ENCODE measurements at regions not wholly inside any gene's neighbourhood (a gene's known extent, or its start where the extent isn't known, plus 50 kb on each side); places are given as distances from the start of the nearest gene placed in this dataset.

DNA sequence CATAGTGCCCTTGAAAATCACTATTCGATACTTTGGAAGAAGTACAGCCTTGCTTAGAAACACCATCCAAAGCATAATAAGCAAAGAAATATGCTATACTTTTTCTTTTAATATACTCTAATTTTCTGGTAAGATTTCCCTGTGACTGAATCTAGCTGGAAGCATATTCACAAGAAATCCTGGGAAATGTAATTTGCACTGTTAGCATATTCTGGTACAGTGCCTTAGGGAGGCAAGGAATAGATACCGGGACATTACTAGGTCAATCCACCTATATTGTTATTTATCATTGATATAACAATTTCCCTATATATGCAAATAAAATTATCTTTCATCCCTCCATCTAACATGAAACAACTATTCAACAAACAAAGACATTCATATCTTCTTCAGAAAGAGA is 1131.3 kb upstream of the PRR20A start:
- POLR2A ChIA-PET (ENCODE audit: partially characterized antibody): no interaction called here
- Histone ChIP-seq H3K79me2 (ENCODE audit: control insufficient read depth in 1 of 2, insufficient read depth in 2 of 2, low read length in 2 of 2) (no peaks in the 10 kb centered on the region), H2BK15ac (ENCODE audit: low read length) (no peak overlapping the region), H3K4me3 (ENCODE audit: extremely low read depth in 1 of 4, insufficient read depth in 2 of 4, low read depth in 3 of 4, low read length in 4 of 4) (no peak overlapping the region), H3K23me2 (ENCODE audit: low read depth, low read length) (no peaks in the 10 kb centered on the region), H2BK20ac (ENCODE audit: low read length) (no peak overlapping the region), H3K14ac (ENCODE audit: insufficient read length) (no peak overlapping the region), H2BK5ac (ENCODE audit: low read depth, low read length) (no peak overlapping the region), H3K4me1 (replicated peaks in 1 of 4; ENCODE audit: control insufficient read depth in 3 of 4, insufficient read depth in 4 of 4, low read length in 3 of 4) (no peaks in the 10 kb centered on the region), H4K5ac (ENCODE audit: insufficient read length, low read depth, low read length) (no peak overlapping the region), H3K79me1 (ENCODE audit: low read depth, low read length) (no peaks in the 10 kb centered on the region), H2BK12ac (ENCODE audit: low read depth, low read length) (no peak overlapping the region), H3K18ac (ENCODE audit: extremely low read depth, low read length) (no peak overlapping the region), H3K9me3 (ENCODE audit: insufficient read depth in 2 of 2, low read depth in 1 of 2, low read length in 1 of 2) (no peaks in the 10 kb centered on the region), H3K4ac (replicated peaks; ENCODE audit: insufficient read length, low read depth, low read length) (no peak overlapping the region), H3K27me3 (replicated peaks in 1 of 4; ENCODE audit: control insufficient read depth in 3 of 4, extremely low read depth in 1 of 4, insufficient read depth in 3 of 4, low read length in 3 of 4) (no peaks in the 10 kb centered on the region), H3K23ac (ENCODE audit: insufficient read length) (no peak overlapping the region), H2BK120ac (replicated peaks; ENCODE audit: low read depth, low read length) (no peak overlapping the region), H3K9ac (replicated peaks in 1 of 4; ENCODE audit: extremely low read depth in 1 of 4, low read depth in 3 of 4, low read length in 3 of 4) (no peak overlapping the region), H4K91ac (replicated peaks; ENCODE audit: insufficient read length, low read length) (no peak overlapping the region), H3K27ac (ENCODE audit: low read depth, low read length) (no peak overlapping the region), H2AK5ac (ENCODE audit: low read depth, low read length) (no peak overlapping the region), H4K8ac (ENCODE audit: extremely low read depth, insufficient read depth, low read length) (no peak overlapping the region), H3K36me3 (ENCODE audit: control insufficient read depth in 2 of 4, insufficient read depth in 4 of 4, low read length in 3 of 4) (no peaks in the 10 kb centered on the region), H2AFZ (ENCODE audit: low read length) (no peak overlapping the region), H4K20me1 (replicated peaks in 1 of 2; ENCODE audit: control insufficient read depth in 1 of 2, insufficient read depth in 2 of 2, low read length in 2 of 2) (no peaks in the 10 kb centered on the region), H3K4me2 (ENCODE audit: insufficient read depth in 1 of 2, low read depth in 2 of 2, low read length in 2 of 2) (no peak overlapping the region), H3K56ac (replicated peaks; ENCODE audit: insufficient read length, low read depth, low read length) (no peak overlapping the region)
- DNase-seq (ENCODE audit: low read depth in 1 of 2, low spot score in 2 of 2): no peak
- CTCF ChIA-PET (ENCODE audit: partially characterized antibody): interaction anchor here (1.1 kb wide), 1 partner anchor 10 kb away, joined by 4 read pairs; no protein-coding TSS in a partner anchor
- no peak for FAIRE-seq
- TF ChIP-seq FOSL1 (IDR thresholded peaks at IDR 0.05; ENCODE audit: insufficient read depth, low read depth, low read length): no peak
- 91% methylated on average over 2 of the region's 2 CpGs; no CpG with 5 or more reads in 1 of the 2 experiments for WGBS, 2 experiments (ENCODE audit: extremely low coverage in 1 of 2, insufficient coverage in 1 of 2, insufficient read length in 1 of 2, insufficient replicate concordance in 2 of 2, low coverage in 1 of 2, low lambda C conversion rate in 2 of 2, missing lambda C conversion rate in 1 of 2)

Measured in H1 (cell line).